ENCODE measurements at regions not wholly inside any gene's neighbourhood (a gene's known extent, or its start where the extent isn't known, plus 50 kb on each side); places are given as distances from the start of the nearest gene placed in this dataset.

DNA sequence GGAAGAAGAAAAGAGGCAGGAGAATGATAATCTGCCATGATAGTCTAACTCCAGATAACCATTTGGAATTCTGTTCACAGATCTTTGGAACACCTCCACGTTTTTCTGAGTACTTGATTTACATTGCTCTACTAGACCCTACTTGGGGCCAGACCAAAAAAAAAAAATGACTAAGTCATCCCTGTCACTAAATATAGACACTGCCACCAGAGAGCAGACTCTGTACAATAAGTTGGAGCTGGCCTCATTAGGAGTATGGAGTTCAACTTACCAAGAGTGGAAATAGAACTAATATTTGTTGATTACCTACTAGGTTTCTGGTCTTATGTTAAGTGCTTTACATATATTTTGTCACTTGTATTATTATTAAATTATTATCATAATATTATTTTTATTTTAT lies 80.9 kb upstream of the ZNF800 start:
- Histone ChIP-seq H3K79me2 (ENCODE audit: insufficient read depth) (no peaks in the 10 kb centered on the region), H3K9ac (no peak overlapping the region), H3K4me1 (ENCODE audit: control insufficient read depth in 1 of 2, insufficient read depth in 2 of 2, low read depth in 1 of 2, low read length in 1 of 2) (peaks cover 0 to 2% of the 10 kb centered on the region in 2 experiments; a peak in 1 of 4 replicates), H3K27me3 (ENCODE audit: insufficient read depth) (no peaks in the 10 kb centered on the region), H3K4me2 (no peak overlapping the region), H3F3A (replicated peaks; ENCODE audit: insufficient read depth) (no peaks in the 10 kb centered on the region), H4K20me1 (ENCODE audit: insufficient read depth) (no peaks in the 10 kb centered on the region), H3K4me3 (ENCODE audit: low read depth in 2 of 2, low read length in 1 of 2) (no peak overlapping the region), H3K36me3 (replicated peaks in 1 of 2; ENCODE audit: control insufficient read depth in 1 of 2, insufficient read depth in 2 of 2, low read length in 1 of 2) (no peaks in the 10 kb centered on the region), H3K9me3 (no peaks in the 10 kb centered on the region), H3K9me2 (no peaks in the 10 kb centered on the region), H3K27ac (ENCODE audit: low read depth in 2 of 2, low read length in 1 of 2) (no peak overlapping the region), H2AFZ (ENCODE audit: low read depth) (no peak overlapping the region)
- ChIA-PET POLR2A (no interaction called here), CTCF (interaction anchor here (0.6 kb wide), 1 partner anchor 42 kb away, joined by 3 read pairs; no protein-coding TSS in a partner anchor)
- WGBS (ENCODE audit: low lambda C conversion rate): 0% methylated on average over 1 of the region's 1 CpG
- no peak for TF ChIP-seq TEAD4 (IDR thresholded peaks at IDR 0.05; ENCODE audit: borderline replicate concordance, insufficient read depth)
- no peak for TF ChIP-seq NRF1 (IDR thresholded peaks at IDR 0.05; ENCODE audit: low read depth, low read length)
- no peak for TF ChIP-seq MXI1 (IDR thresholded peaks at IDR 0.05; ENCODE audit: low read depth, low read length)
- TF ChIP-seq TCF12 (IDR thresholded peaks at IDR 0.05): no peak
- TF ChIP-seq FOXJ3 (CRISPR knock-in tag; IDR thresholded peaks at IDR 0.05): no peak
- TF ChIP-seq JUND (IDR thresholded peaks at IDR 0.05): no peak
- TF ChIP-seq RFX5 (IDR thresholded peaks at IDR 0.05; ENCODE audit: low read length): no peak
- TF ChIP-seq SMC3 (IDR thresholded peaks at IDR 0.05; ENCODE audit: low read depth, low read length): no peak
- no peak for TF ChIP-seq YY1 (IDR thresholded peaks at IDR 0.05; ENCODE audit: low read depth)
- TF ChIP-seq NFIC (IDR thresholded peaks at IDR 0.05; ENCODE audit: borderline replicate concordance): no peak
- TF ChIP-seq, protein P1, sequence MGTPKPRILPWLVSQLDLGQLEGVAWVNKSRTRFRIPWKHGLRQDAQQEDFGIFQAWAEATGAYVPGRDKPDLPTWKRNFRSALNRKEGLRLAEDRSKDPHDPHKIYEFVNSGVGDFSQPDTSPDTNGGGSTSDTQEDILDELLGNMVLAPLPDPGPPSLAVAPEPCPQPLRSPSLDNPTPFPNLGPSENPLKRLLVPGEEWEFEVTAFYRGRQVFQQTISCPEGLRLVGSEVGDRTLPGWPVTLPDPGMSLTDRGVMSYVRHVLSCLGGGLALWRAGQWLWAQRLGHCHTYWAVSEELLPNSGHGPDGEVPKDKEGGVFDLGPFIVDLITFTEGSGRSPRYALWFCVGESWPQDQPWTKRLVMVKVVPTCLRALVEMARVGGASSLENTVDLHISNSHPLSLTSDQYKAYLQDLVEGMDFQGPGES (IDR thresholded peaks at IDR 0.05; ENCODE audit: low read depth, low read length): no peak
- TF ChIP-seq, protein P2, sequence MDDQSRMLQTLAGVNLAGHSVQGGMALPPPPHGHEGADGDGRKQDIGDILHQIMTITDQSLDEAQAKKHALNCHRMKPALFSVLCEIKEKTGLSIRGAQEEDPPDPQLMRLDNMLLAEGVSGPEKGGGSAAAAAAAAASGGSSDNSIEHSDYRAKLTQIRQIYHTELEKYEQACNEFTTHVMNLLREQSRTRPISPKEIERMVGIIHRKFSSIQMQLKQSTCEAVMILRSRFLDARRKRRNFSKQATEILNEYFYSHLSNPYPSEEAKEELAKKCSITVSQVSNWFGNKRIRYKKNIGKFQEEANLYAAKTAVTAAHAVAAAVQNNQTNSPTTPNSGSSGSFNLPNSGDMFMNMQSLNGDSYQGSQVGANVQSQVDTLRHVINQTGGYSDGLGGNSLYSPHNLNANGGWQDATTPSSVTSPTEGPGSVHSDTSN (IDR thresholded peaks at IDR 0.05): no peak
- TF ChIP-seq GABPA (IDR thresholded peaks at IDR 0.05; ENCODE audit: low read depth): no peak
- no peak for TF ChIP-seq ELF1 (IDR thresholded peaks at IDR 0.05)
- no peak for TF ChIP-seq FOSL2 (IDR thresholded peaks at IDR 0.05; ENCODE audit: borderline replicate concordance, low read depth)
- TF ChIP-seq, protein P3, sequence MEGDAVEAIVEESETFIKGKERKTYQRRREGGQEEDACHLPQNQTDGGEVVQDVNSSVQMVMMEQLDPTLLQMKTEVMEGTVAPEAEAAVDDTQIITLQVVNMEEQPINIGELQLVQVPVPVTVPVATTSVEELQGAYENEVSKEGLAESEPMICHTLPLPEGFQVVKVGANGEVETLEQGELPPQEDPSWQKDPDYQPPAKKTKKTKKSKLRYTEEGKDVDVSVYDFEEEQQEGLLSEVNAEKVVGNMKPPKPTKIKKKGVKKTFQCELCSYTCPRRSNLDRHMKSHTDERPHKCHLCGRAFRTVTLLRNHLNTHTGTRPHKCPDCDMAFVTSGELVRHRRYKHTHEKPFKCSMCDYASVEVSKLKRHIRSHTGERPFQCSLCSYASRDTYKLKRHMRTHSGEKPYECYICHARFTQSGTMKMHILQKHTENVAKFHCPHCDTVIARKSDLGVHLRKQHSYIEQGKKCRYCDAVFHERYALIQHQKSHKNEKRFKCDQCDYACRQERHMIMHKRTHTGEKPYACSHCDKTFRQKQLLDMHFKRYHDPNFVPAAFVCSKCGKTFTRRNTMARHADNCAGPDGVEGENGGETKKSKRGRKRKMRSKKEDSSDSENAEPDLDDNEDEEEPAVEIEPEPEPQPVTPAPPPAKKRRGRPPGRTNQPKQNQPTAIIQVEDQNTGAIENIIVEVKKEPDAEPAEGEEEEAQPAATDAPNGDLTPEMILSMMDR (IDR thresholded peaks at IDR 0.05): no peak
- TF ChIP-seq RAD21 (IDR thresholded peaks at IDR 0.05; ENCODE audit: low read length): no peak; the same call in 1 of the 2 replicates
- no peak for TF ChIP-seq MEF2A (IDR thresholded peaks at IDR 0.05; ENCODE audit: borderline replicate concordance, low read depth)
- TF ChIP-seq, protein P4, sequence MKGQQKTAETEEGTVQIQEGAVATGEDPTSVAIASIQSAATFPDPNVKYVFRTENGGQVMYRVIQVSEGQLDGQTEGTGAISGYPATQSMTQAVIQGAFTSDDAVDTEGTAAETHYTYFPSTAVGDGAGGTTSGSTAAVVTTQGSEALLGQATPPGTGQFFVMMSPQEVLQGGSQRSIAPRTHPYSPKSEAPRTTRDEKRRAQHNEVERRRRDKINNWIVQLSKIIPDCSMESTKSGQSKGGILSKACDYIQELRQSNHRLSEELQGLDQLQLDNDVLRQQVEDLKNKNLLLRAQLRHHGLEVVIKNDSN (IDR thresholded peaks at IDR 0.05; ENCODE audit: borderline replicate concordance, low read depth): no peak
- DNase-seq: no peak
